K562 (cell line): ENCODE measurements at regions not wholly inside any gene's neighbourhood (a gene's known extent, or its start where the extent isn't known, plus 50 kb on each side); places are given as distances from the start of the nearest gene placed in this dataset.

Source experiments
- ATAC-seq: fragments of 200-7000 bp; cut with Tn5 transposase; 3 replicates; pipeline ENCODE4 v1.9.1; 2020; ENCODE audit warnings: moderate library complexity
- BruUV-seq: library from RNA; stranded (reverse); fragments of 400-500 nt; replicated peaks from 2 replicates; lab custom pipeline; 2021; lab: Mats Ljungman, UMichigan
- CTCF ChIA-PET: fragments of 300-600 bp; formaldehyde crosslinking; extraction: SDS; loops from one replicate; lab custom pipeline; 2021; ENCODE audit warnings: low intra/inter-chr PET ratio; lab: Yijun Ruan, JAX
- POLR2A ChIA-PET: fragments of 300-600, 350-650 bp; sonication (Branson Sonifier 250); formaldehyde crosslinking; extraction: SDS; loops from one replicate; lab custom pipeline; 2021; ENCODE audit warnings: antibody characterized with exemption, inconsistent platforms; lab: Yijun Ruan, JAX
- DNase-seq, 4 experiments: peaks; one replicate each; pipeline versions ENCODE4 v3.0.0 to v3.0.0-alpha.2; 2011 to 2018; ENCODE audit warnings: low spot score in 3 of 4, mixed read lengths in 3 of 4; ENCODE audit errors: extremely low read depth in 1 of 4
- FAIRE-seq: peaks from 2 replicates; lab custom pipeline; 2011; peaks lifted over from hg19 to GRCh38; lab: Jason Lieb, UNC
- H2AFZ ChIP-seq: 2 replicates; pipeline ENCODE4 v1.6.0; 2011; ENCODE audit warnings: low read depth, low read length, control low read depth, inconsistent platforms
- H3K27ac ChIP-seq: fragments of 200-600 bp; 3 replicates; pipeline ENCODE4 v1.8.0; 2011; ENCODE audit warnings: low read depth, mild to moderate bottlenecking, control low read depth, inconsistent platforms, low read length, moderate library complexity, mixed read lengths; ENCODE audit errors: extremely low read depth
- H3K27me3 ChIP-seq, 2 experiments: fragments of 300-600 bp in 1 of 2; 2 replicates in 1 of 2; 3 replicates in 1 of 2; pipeline versions ENCODE4 v1.6.0 to v1.8.0; 2011; ENCODE audit warnings: inconsistent platforms in 2 of 2, low read length in 2 of 2, mild to moderate bottlenecking in 1 of 2, mixed read lengths in 1 of 2, moderate library complexity in 1 of 2; ENCODE audit not compliant: control insufficient read depth in 2 of 2, insufficient read depth in 2 of 2
- H3K36me3 ChIP-seq: fragments of 300-600 bp; 3 replicates; pipeline ENCODE4 v1.8.0; 2011; ENCODE audit warnings: mild to moderate bottlenecking, low read length, inconsistent platforms; ENCODE audit not compliant: control insufficient read depth, insufficient read depth
- H3K4me1 ChIP-seq, 2 experiments: fragments of 200-600 bp in 1 of 2; replicated peaks in 1 of 2; 2 replicates in 1 of 2; 3 replicates in 1 of 2; pipeline versions ENCODE4 v1.5.1 to v1.8.0; 2011; ENCODE audit warnings: inconsistent platforms in 2 of 2, low read length in 2 of 2, mild to moderate bottlenecking in 1 of 2, mixed read lengths in 1 of 2, moderate library complexity in 1 of 2; ENCODE audit not compliant: control insufficient read depth in 2 of 2, insufficient read depth in 2 of 2
- H3K4me2 ChIP-seq: 2 replicates; pipeline ENCODE4 v1.6.1; 2011; ENCODE audit warnings: low read length, control low read depth, inconsistent platforms, mixed read lengths; ENCODE audit not compliant: insufficient read depth
- H3K4me3 ChIP-seq: fragments of 200-600 bp; sonication (generic), shearing (Covaris generic); 2 replicates; pipeline ENCODE4 v1.5.1; 2016; ENCODE audit warnings: control low read depth, inconsistent platforms
- H3K79me2 ChIP-seq: fragments of 200-600 bp; 3 replicates; pipeline ENCODE4 v1.8.0; 2011; ENCODE audit warnings: low read length, inconsistent platforms; ENCODE audit not compliant: control insufficient read depth, insufficient read depth
- H3K9ac ChIP-seq, 2 experiments: 2 replicates each; pipeline versions ENCODE4 v1.6.0 to v1.6.1; 2011; ENCODE audit warnings: low read depth in 2 of 2, low read length in 2 of 2, control low read depth in 1 of 2, inconsistent platforms in 1 of 2, mild to moderate bottlenecking in 1 of 2, mixed read lengths in 1 of 2; ENCODE audit not compliant: insufficient read depth in 1 of 2
- H3K9me1 ChIP-seq: one replicate; pipeline ENCODE4 v1.6.0; 2011; ENCODE audit warnings: inconsistent platforms, mild to moderate bottlenecking, low read length, moderate library complexity; ENCODE audit not compliant: control insufficient read depth, insufficient read depth
- H3K9me3 ChIP-seq: replicated peaks from 2 replicates; pipeline ENCODE4 v1.5.1; 2011; ENCODE audit warnings: low read depth, low read length, inconsistent platforms; ENCODE audit not compliant: control insufficient read depth, insufficient read depth
- H4K20me1 ChIP-seq: replicated peaks from 2 replicates; pipeline ENCODE4 v1.6.1; 2011; ENCODE audit warnings: low read length, inconsistent platforms, mixed read lengths; ENCODE audit not compliant: control insufficient read depth, insufficient read depth
- CEBPG ChIP-seq, 3 experiments: fragments of 200-800 bp in 1 of 3; sonication (Bioruptor generic) in 1 of 3; sonication (generic) in 1 of 3; formaldehyde crosslinking in 1 of 3; IDR thresholded peaks in 2 of 3; conservative IDR thresholded peaks in 1 of 3; 2 replicates each; pipeline versions ENCODE4 v1.6.1 to v1.8.0; 2016 to 2022; ENCODE audit warnings: missing compliant biosample characterization in 2 of 3, missing genetic modification characterization in 2 of 3, mild to moderate bottlenecking in 1 of 3, missing genetic modification reagents in 1 of 3
- L3MBTL2 ChIP-seq: fragments of 450-650 bp; IDR thresholded peaks from 2 replicates; pipeline ENCODE4 v1.6.1; 2016; ENCODE audit warnings: mild to moderate bottlenecking, moderate library complexity
- POLR2B ChIP-seq: fragments of 450-650 bp; IDR thresholded peaks from 2 replicates; pipeline ENCODE4 v1.6.1; 2018; ENCODE audit warnings: low read depth; ENCODE audit not compliant: partially characterized antibody
- ZNF592 ChIP-seq: fragments of 450-650 bp; IDR thresholded peaks from 2 replicates; pipeline ENCODE4 v1.6.1; 2017; ENCODE audit warnings: antibody characterized with exemption, mild to moderate bottlenecking
- WGBS: fragments of 100-300 bp; shearing (Covaris generic); methylation state at CpG from one replicate; pipeline ENCODE4 v1.1.6; 2016; ENCODE audit warnings: low coverage, mixed read lengths; ENCODE audit not compliant: insufficient coverage; ENCODE audit errors: missing lambda C conversion rate; 5-methylcytosine and 5-hydroxymethylcytosine counted together
- in situ Hi-C: fragments of 300-500 bp; cut with MboI; formaldehyde crosslinking; loops from 4 replicates; pipeline ENCODE4 v1.15.0; 2018; ENCODE audit warnings: inconsistent platforms, mixed read lengths
- intact Hi-C: fragments of 100-400 bp; cut with micrococcal nuclease; formaldehyde crosslinking; loops from 2 replicates; pipeline ENCODE4 v1.14.2; 2022

GRCh38 chr4:8783736-8784135 is 87.9 kb downstream of the HMX1 start:
- intact Hi-C loops: no loop called here
- TF ChIP-seq ZNF592 (no peak), L3MBTL2 (no peak), CEBPG (CRISPR knock-in tag; IDR thresholded peaks at IDR 0.05) (no peak), CEBPG (tag; conservative IDR thresholded peaks at IDR 0.05 in 1 of 2, IDR thresholded peaks at IDR 0.05 in 1 of 2) (no peak), POLR2B (no peak)
- TF ChIP-seq, all 486 proteins: peak for 0
- no peak for ATAC-seq
- no peak overlapping the region for H2AFZ ChIP-seq
- H3K79me2 ChIP-seq: no peaks in the 10 kb centered on the region
- CTCF ChIA-PET: no interaction called here
- H3K4me3 ChIP-seq: no peak overlapping the region
- H3K9me3 ChIP-seq: no peaks in the 10 kb centered on the region
- H3K4me1 ChIP-seq: no peaks in the 10 kb centered on the region; a peak in 1 of 5 replicates
- H3K9me1 ChIP-seq: no peaks in the 10 kb centered on the region
- H3K27me3 ChIP-seq: peaks cover 11 to 41% of the 10 kb centered on the region in 2 experiments; a peak in 4 of 5 replicates
- no peak overlapping the region for H3K9ac ChIP-seq
- under 1% methylated on average over 9 of the region's 14 CpGs for WGBS
- FAIRE-seq: no peak
- H3K36me3 ChIP-seq: no peaks in the 10 kb centered on the region
- 0 out of 2 replicates have a peak, but pooled peaks cover 4% of the 10 kb centered on the region for H4K20me1 ChIP-seq
- H3K4me2 ChIP-seq: no peak overlapping the region
- POLR2A ChIA-PET: no interaction called here
- no peak overlapping the region for H3K27ac ChIP-seq
- no peak for DNase-seq
- BruUV-seq: no TSS peak
- in situ Hi-C loops: no loop called here
